HG02943 (cell line): ENCODE measurements at regions not wholly inside any gene's neighbourhood (a gene's known extent, or its start where the extent isn't known, plus 50 kb on each side); places are given as distances from the start of the nearest gene placed in this dataset.
"Not testable (repeated sequence)": the region's sequence is repeated elsewhere in the genome, so short reads cannot be mapped to it uniquely, and the experiment has no call there.

Experiments
- ATAC-seq: cut with Tn5 transposase; IDR thresholded peaks from one replicate; pipeline ENCODE4 v1.9.1; 2021; ENCODE audit warnings: mild to moderate bottlenecking, low read depth, moderate library complexity; ENCODE audit not compliant: unreplicated experiment

DNA sequence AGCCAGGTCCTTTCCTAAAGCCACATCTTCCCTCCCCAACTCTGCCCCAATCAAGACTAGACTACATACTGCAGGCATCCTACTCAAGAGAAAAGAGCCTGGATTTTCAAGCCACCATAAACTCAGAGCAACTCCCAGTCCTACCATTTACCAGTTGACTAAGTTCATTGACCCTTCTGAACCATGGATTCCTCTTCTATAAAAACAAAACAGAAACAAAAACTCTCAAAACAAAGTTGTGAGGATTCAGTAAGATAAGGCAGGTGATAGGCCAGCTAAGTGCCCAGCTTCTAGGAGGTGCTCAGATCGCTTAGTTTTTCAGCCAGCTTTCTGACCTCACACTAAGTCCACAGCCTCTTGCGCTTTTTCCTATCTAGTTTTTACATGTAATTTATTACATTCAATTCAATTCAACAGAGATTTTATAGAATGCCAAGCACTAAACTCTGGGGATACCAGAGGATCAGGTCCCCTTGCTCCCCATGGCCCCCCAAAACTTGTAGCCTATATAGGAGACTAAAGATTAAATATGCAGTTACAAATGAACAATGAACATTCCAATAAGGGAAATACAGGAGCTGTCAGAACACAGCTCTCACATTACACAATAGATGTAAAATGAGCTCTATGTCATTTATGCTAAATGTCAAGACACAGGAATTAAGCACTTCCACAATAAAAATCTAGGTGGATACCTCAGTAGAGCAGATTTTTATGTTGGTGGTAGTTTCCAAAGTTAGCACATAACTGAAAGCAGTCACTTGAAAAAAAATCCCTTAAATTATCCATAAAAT lies 104.5 kb upstream of the EGLN3 start:
- ATAC-seq: no peak

- ATAC-seq: no peak
Measured at GRCh38 chr14:34053666-34054065, 102.8 kb upstream of the EGLN3 start.

GRCh38 chr14:34052658-34053014 lies 101.8 kb upstream of the EGLN3 start:
- ATAC-seq: no peak

- ATAC-seq: no peak
Measured at GRCh38 chr14:34051966-34052657, 101.2 kb upstream of the EGLN3 start.

DNA sequence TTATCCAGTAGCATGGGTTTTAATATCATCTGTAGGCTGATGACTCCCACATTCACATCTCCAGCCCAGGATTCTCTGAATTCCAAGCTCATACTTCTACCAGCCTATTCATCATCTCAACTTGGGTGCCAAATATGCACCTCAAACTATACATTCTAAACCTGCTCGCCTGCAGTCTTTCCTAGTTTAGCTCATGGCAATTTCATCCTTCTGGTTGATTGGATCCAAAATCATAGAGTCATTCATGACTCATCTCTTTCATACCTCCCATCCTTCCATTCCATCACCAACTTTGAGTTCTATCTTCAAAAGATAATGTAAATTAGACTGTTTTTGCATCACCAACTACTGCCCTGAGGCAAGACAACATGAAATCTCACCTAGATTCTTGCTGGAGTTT lies 99.7 kb upstream of the EGLN3 start:
- ATAC-seq: no peak

- no peak for ATAC-seq
Measured at GRCh38 chr14:34049790-34050189, 98.9 kb upstream of the EGLN3 start.

GRCh38 chr14:34049187-34049586 lies 98.3 kb upstream of the EGLN3 start:
- not testable (repeated sequence) for ATAC-seq

DNA sequence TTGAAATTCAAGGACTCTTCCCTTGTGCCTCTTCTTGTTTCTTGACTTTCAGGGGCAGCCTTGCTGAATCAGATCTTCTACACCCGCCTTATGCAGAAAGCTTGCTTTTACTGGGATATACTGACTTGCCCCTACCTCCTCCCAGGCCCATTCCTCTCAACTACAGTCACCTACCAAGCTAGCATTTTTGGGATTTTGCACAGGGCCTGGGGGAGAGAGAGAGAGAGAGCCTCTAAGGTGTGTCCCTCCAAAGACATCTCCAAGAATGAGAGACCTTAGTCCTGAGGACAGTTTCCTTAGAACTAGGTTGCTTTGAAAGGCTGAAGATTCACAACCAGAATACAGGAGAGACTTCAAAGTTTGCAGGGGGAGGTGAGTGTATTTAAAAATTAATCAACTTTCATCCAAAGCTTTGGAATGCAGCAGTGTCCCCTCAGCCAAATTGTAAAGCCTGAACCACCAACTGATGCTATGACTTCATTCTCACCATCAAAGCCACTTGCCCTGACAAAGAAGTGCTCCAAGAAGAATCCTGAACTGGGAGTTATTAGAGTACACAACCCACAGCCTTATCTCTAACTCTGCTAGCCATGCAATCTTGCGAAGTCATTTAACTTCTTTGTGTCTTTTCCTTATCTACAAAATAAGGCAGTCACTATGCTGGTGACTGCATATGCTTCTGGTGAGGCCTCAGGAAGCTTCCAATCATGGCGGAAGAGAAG lies 96.1 kb upstream of the EGLN3 start:
- ATAC-seq: no peak

DNA sequence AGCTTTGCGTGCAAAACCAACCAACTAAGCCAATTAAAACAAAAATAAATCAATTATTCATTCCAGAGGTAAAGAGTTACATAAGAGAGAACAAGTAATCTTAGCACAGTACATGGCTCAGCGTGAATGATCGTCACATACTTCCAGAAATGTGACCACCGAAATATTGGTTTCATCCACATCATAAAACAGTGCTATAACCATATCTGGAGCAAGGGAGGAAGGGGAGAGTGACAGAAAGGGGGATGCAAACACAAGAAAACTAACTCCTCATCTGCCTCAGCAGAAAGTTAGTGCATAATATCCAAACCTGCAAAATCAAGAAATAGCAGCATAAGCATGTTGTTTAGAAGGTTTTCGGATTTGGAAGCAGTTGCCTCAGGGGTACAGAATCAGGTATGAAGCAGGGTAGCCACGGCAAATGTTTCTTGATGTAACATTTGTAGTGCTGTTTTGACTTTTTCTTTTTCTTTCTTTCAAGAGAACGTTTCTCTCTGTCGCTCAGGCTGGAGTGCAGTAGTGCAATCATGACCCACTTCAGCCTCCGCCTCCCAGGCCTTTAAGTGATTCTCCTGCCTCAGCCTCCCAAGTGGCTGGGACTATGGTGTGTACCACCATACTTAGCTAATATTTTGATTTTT lies 93.9 kb upstream of the EGLN3 start:
- ATAC-seq: no peak

GRCh38 chr14:34044373-34044637 lies 93.4 kb upstream of the EGLN3 start:
- ATAC-seq: no peak

- peak; percentile 74 for ATAC-seq
Measured at GRCh38 chr14:34043627-34044372, 92.9 kb upstream of the EGLN3 start.

DNA sequence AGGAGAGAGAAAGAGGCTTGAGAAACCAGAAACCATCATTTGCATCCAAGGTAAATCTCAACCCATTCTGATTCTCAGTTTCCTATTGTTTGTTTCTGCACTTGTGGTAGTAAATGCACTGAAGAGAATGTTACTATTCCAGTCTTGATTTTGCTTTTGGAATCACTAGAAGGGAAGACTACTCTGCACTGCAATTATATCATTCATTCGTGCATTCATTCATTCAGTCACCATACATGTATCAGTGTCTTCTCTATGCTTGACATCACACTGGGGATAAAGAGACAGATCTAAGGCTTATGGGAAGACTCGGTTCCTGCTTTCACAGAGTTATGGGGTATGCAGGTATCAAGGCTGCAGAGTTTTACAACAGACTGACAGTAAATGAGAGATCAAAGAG lies 90.3 kb upstream of the EGLN3 start:
- ATAC-seq: no peak

GRCh38 chr14:34040766-34041165 lies 89.9 kb upstream of the EGLN3 start:
- ATAC-seq: no peak

DNA sequence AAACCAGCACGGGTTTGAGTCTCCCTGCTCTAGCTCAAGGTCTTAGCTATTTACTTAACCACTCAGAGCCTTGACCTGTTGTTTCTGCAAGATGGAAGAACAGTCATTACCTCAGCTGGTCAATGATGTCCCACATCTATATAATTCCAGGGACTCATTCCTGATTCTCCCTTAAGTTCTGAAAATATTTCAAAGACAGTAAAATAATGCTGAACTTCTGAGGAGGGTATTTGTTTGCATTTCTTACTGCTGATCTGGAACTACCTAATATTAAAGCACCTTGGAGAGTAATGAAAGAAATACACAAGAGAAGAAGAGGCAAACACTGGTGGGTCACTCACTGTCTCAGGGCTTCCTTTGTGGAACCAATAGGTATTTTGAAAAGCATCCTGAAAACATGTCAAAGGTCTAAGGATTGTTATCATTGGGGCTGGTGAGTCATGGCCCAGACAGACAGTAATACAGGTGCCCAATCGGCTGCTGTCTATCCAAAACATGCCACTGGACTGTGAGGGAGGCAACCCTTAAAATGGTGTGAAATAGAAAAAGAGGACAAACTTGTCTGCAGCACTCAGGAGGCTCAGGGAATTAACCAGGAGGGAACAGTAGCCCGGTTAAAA lies 88.7 kb upstream of the EGLN3 start:
- no peak for ATAC-seq

DNA sequence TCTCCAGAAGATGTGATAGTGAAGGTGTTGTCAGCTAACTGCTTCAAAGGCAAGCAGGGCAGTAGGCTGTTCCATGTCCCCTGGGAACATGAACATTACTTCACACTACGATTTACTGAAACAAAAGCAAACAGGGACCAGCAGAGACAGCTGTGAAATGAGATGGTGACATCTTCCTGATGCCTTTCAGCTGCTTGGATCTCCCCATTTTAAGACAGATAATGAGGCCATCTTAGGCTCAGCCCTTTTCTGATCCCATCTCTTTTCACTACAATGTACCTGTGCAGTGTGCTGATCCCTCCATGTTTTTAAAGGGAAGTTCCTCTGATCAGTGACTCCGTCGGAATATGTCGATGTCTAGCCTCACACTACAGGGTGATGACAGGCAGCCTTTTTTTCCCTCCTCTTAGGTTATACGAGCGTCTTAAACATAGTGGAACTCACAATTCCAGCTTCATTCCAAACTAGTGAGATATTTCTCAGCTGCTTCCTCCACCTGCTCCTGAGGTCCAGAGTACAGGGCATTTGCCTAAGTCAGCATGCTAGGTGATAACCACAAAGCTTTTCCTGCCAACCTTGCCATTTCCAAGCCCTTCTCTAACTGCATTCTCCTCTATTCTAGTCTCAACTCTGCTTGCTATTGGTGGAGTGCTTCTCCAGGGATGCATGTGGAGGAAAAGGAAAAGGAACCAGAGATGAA lies 87.6 kb upstream of the EGLN3 start:
- no peak for ATAC-seq

GRCh38 chr14:34036319-34036766 lies 85.5 kb upstream of the EGLN3 start:
- no peak for ATAC-seq

- ATAC-seq: no peak
Measured at GRCh38 chr14:34035934-34036250, 85.0 kb upstream of the EGLN3 start.

DNA sequence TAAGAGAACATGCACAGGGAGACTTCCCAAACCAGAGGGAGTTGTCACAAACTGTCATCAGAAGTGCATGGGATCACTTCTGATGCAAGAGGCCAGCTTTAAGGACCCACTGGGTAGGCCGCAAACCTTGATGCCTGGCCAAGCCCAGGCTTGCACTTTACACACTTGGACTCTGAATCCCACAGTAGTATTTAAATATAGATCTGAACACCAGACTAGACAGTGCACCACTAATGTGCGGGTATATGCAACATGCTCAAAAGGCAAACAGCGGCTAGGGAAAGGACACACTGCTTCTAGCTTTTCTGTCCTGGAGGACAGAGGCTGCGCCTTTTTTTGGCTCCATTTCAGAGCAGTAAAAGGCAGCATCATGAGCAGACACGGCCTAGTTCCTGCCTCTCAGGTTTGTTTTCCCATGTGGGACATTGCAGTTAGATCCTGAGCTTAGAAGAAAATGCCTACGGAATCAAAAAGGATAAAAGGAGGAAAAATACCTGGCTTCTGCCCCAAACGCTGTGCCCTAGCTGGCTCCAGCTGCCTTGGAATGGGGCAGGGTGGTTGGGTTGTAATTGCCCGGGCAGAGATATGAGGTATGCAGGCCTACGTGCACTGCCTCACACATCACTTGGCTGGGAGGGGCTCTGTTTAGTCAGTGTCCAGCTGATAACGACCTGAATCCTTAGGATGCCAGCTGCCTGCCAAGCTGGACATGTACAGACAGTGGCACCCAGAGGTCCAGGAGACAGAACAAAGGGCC lies 84.5 kb upstream of the EGLN3 start:
- ATAC-seq: no peak
